Esophagus squamous epithelium (tissue), 5 donors: ENCODE measurements at regions not wholly inside any gene's neighbourhood (a gene's known extent, or its start where the extent isn't known, plus 50 kb on each side); places are given as distances from the start of the nearest gene placed in this dataset.
A peak's percentile ranks its signal among the peaks of the same experiment; 100 is the strongest.
"Not testable (repeated sequence)": the region's sequence is repeated elsewhere in the genome, so short reads cannot be mapped to it uniquely, and the experiment has no call there.

Experiments
- DNase-seq: peaks from one replicate; lab custom pipeline; 2025; lab: John Stamatoyannopoulos, UW
- H3K27ac ChIP-seq, 4 donors: fragments of 200-600 bp; sonication (generic); one replicate each; pipeline ENCODE4 v1.5.1; 2016 to 2019; ENCODE audit warnings: mild to moderate bottlenecking in 1 of 4
- H3K27me3 ChIP-seq, 4 donors: fragments of 200-600 bp; sonication (generic); 1 replicate in 3 of 4; 2 replicates in 1 of 4; pipeline versions ENCODE4 v1.5.1 to v1.6.0; 2017 to 2021; ENCODE audit warnings: antibody characterized with exemption in 1 of 4
- H3K36me3 ChIP-seq, 3 donors: fragments of 200-600 bp; sonication (generic); one replicate each; pipeline ENCODE4 v1.5.1; 2016 to 2019
- H3K4me1 ChIP-seq, 3 donors: fragments of 200-600 bp; sonication (generic); one replicate each; pipeline ENCODE4 v1.5.1; 2017 to 2019
- H3K4me3 ChIP-seq, 4 donors: fragments of 200-600 bp; sonication (generic); 1 replicate in 3 of 4; 2 replicates in 1 of 4; pipeline ENCODE4 v1.5.1; 2016 to 2019; ENCODE audit warnings: mild to moderate bottlenecking in 2 of 4, moderate library complexity in 1 of 4
- H3K9me3 ChIP-seq, 3 donors: fragments of 200-600 bp; sonication (generic); one replicate each; pipeline ENCODE4 v1.5.1; 2016 to 2019
- POLR2A ChIP-seq, 4 donors: fragments of 450-650 bp; IDR thresholded peaks; one replicate each; pipeline ENCODE4 v1.6.1; 2017; ENCODE audit warnings: antibody characterized with exemption in 4 of 4, mild to moderate bottlenecking in 4 of 4, moderate library complexity in 3 of 4
- WGBS, 2 donors: methylation state at CpG; one replicate each; pipeline ENCODE4 v1.1.5; 2018; 5-methylcytosine and 5-hydroxymethylcytosine counted together
- intact Hi-C: fragments of 100-400 bp; cut with DNase I; formaldehyde crosslinking; loops from one replicate; pipeline ENCODE4 v1.15.0; 2022
- TF ChIP-seq, protein P1 (sequence below), 6 experiments: fragments of 450-650 bp in 4 of 6; fragments of 200-600 bp in 2 of 6; sonication (generic) in 2 of 6; IDR thresholded peaks; one replicate each; pipeline ENCODE4 v1.5.1; 2016 to 2019; ENCODE audit warnings: antibody characterized with exemption in 6 of 6, mild to moderate bottlenecking in 4 of 6, moderate library complexity in 4 of 6
- donor health status: DM: yes; HTN: yes; CAD: no.

DNA sequence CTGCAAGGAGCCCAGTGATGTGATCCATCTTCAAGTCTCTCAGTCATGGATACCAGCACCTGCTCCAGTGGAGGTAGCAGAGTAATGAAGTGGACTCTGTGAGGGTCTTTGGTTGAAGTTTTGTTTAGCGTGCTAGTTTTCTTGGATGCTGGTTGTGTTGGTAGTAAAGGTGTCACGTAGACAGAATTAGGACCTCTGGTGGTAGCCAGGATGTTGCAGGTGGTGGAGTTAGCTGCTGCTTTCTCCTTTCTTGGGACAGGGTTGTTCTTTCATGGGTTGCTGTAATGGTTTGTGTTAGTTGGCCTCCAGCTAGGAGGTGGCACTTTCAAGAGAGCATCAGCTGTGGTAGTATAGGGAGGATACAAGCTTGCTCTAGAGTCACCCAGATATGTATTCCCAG is 125.2 kb downstream of the ANXA2 start:
- no peak for DNase-seq
- H3K4me3 ChIP-seq, result no peak overlapping the region
- 72 to 92% methylated on average over 2 of the region's 2 CpGs for WGBS, 2 donors
- no peak for TF ChIP-seq POLR2A (IDR thresholded peaks at IDR 0.05)
- TF ChIP-seq, protein P1, sequence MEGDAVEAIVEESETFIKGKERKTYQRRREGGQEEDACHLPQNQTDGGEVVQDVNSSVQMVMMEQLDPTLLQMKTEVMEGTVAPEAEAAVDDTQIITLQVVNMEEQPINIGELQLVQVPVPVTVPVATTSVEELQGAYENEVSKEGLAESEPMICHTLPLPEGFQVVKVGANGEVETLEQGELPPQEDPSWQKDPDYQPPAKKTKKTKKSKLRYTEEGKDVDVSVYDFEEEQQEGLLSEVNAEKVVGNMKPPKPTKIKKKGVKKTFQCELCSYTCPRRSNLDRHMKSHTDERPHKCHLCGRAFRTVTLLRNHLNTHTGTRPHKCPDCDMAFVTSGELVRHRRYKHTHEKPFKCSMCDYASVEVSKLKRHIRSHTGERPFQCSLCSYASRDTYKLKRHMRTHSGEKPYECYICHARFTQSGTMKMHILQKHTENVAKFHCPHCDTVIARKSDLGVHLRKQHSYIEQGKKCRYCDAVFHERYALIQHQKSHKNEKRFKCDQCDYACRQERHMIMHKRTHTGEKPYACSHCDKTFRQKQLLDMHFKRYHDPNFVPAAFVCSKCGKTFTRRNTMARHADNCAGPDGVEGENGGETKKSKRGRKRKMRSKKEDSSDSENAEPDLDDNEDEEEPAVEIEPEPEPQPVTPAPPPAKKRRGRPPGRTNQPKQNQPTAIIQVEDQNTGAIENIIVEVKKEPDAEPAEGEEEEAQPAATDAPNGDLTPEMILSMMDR (IDR thresholded peaks at IDR 0.05), result peak in 1 of 6 experiments; percentile 9
- H3K27ac ChIP-seq, result no peak overlapping the region
- intact Hi-C loops, result no loop called here
- peaks cover 0 to 28% (median 0%) of the 10 kb centered on the region in 4 donors for H3K27me3 ChIP-seq
- H3K36me3 ChIP-seq, result no peaks in the 10 kb centered on the region
- peaks cover 0 to 19% (median 6%) of the 10 kb centered on the region in 3 donors for H3K9me3 ChIP-seq
- H3K4me1 ChIP-seq, result no peaks in the 10 kb centered on the region

- TF ChIP-seq POLR2A (IDR thresholded peaks at IDR 0.05), result no peak
- TF ChIP-seq, protein P1 (IDR thresholded peaks at IDR 0.05), result no peak
- Histone ChIP-seq H3K4me1 (no peaks in the 10 kb centered on the region), H3K27ac (no peak overlapping the region), H3K27me3 (peaks cover 0 to 20% (median 0%) of the 10 kb centered on the region in 4 donors), H3K4me3 (no peak overlapping the region), H3K36me3 (no peaks in the 10 kb centered on the region), H3K9me3 (peaks cover 0 to 19% (median 6%) of the 10 kb centered on the region in 3 donors)
- intact Hi-C loops, result no loop called here
- 76 to 79% methylated on average over 3 of the region's 3 CpGs for WGBS, 2 donors
- DNase-seq, result no peak
Observed at GRCh38 chr15:60275624-60276023, 122.2 kb downstream of the ANXA2 start.

- WGBS, 2 donors, result 78 to 82% methylated on average over 6 of the region's 6 CpGs
- Histone ChIP-seq H3K36me3 (no peaks in the 10 kb centered on the region), H3K9me3 (peaks cover 0 to 19% (median 6%) of the 10 kb centered on the region in 3 donors), H3K4me3 (no peak overlapping the region), H3K27ac (no peak overlapping the region), H3K4me1 (no peaks in the 10 kb centered on the region), H3K27me3 (peaks cover 0 to 19% (median 0%) of the 10 kb centered on the region in 4 donors)
- no peak for DNase-seq
- TF ChIP-seq, protein P1 (IDR thresholded peaks at IDR 0.05), result no peak
- no peak for TF ChIP-seq POLR2A (IDR thresholded peaks at IDR 0.05)
- intact Hi-C loops, result no loop called here
Observed at GRCh38 chr15:60278879-60279278, 118.9 kb downstream of the ANXA2 start.

GRCh38 chr15:60280259-60280658 is 117.5 kb downstream of the ANXA2 start:
- peaks cover 0 to 31% (median 0%) of the 10 kb centered on the region in 4 donors for H3K27me3 ChIP-seq
- intact Hi-C loops, result no loop called here
- no peak overlapping the region for H3K27ac ChIP-seq
- 53 to 68% methylated on average over 2 of the region's 2 CpGs for WGBS, 2 donors
- no peak overlapping the region for H3K4me3 ChIP-seq
- no peaks in the 10 kb centered on the region for H3K36me3 ChIP-seq
- no peak for DNase-seq
- H3K4me1 ChIP-seq, result no peaks in the 10 kb centered on the region
- H3K9me3 ChIP-seq, result peaks cover 0 to 12% (median 6%) of the 10 kb centered on the region in 3 donors
- TF ChIP-seq, protein P1 (IDR thresholded peaks at IDR 0.05), result no peak
- TF ChIP-seq POLR2A (IDR thresholded peaks at IDR 0.05), result no peak

- Histone ChIP-seq H3K36me3 (no peaks in the 10 kb centered on the region), H3K27ac (no peak overlapping the region), H3K9me3 (no peaks in the 10 kb centered on the region), H3K4me3 (no peak overlapping the region), H3K4me1 (no peaks in the 10 kb centered on the region), H3K27me3 (peaks cover 0 to 38% (median 0%) of the 10 kb centered on the region in 4 donors)
- TF ChIP-seq POLR2A (IDR thresholded peaks at IDR 0.05), result no peak
- TF ChIP-seq, protein P1 (IDR thresholded peaks at IDR 0.05), result no peak
- no peak for DNase-seq
- intact Hi-C loops, result no loop called here
Observed at GRCh38 chr15:60283936-60284335, 113.8 kb downstream of the ANXA2 start.

- H3K4me3 ChIP-seq, H3K9me3 ChIP-seq, intact Hi-C loops, H3K36me3 ChIP-seq, H3K27ac ChIP-seq, DNase-seq, H3K27me3 ChIP-seq: not testable (repeated sequence)
- H3K4me1 ChIP-seq, result peaks cover 11 to 15% (median 11%) of the 10 kb centered on the region in 3 donors
- 90 to 100% methylated on average over 3 to 5 of the region's 5 CpGs for WGBS, 2 donors
Observed at GRCh38 chr15:60295901-60296300, 101.9 kb downstream of the ANXA2 start.
